ENCODE measurements at regions not wholly inside any gene's neighbourhood (a gene's known extent, or its start where the extent isn't known, plus 50 kb on each side); places are given as distances from the start of the nearest gene placed in this dataset.

GRCh38 chr2:65545837-65546805, 113.7 kb upstream of the SPRED2 start:
- Mint-ChIP-seq H3K36me3 (ENCODE audit: low read depth) (no peaks in the 10 kb centered on the region), H3K27me3 (ENCODE audit: low read depth) (peaks cover 9% of the 10 kb centered on the region), H3K9me3 (no peaks in the 10 kb centered on the region), H3K4me1 (peaks cover 6% of the 10 kb centered on the region), H3K27ac (no peak overlapping the region), H3K4me3 (no peak overlapping the region)
- TF ChIP-seq, protein P1, sequence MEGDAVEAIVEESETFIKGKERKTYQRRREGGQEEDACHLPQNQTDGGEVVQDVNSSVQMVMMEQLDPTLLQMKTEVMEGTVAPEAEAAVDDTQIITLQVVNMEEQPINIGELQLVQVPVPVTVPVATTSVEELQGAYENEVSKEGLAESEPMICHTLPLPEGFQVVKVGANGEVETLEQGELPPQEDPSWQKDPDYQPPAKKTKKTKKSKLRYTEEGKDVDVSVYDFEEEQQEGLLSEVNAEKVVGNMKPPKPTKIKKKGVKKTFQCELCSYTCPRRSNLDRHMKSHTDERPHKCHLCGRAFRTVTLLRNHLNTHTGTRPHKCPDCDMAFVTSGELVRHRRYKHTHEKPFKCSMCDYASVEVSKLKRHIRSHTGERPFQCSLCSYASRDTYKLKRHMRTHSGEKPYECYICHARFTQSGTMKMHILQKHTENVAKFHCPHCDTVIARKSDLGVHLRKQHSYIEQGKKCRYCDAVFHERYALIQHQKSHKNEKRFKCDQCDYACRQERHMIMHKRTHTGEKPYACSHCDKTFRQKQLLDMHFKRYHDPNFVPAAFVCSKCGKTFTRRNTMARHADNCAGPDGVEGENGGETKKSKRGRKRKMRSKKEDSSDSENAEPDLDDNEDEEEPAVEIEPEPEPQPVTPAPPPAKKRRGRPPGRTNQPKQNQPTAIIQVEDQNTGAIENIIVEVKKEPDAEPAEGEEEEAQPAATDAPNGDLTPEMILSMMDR (IDR thresholded peaks at IDR 0.05; ENCODE audit: unreplicated experiment in 3 of 3): no peak

GRCh38 chr2:65541773-65542172, 109.4 kb upstream of the SPRED2 start:
- H3K27me3 Mint-ChIP-seq (ENCODE audit: low read depth): peaks cover 16% of the 10 kb centered on the region
- no peaks in the 10 kb centered on the region for H3K36me3 Mint-ChIP-seq (ENCODE audit: low read depth)
- peaks cover 6% of the 10 kb centered on the region for H3K4me1 Mint-ChIP-seq
- no peak overlapping the region for H3K27ac Mint-ChIP-seq
- no peaks in the 10 kb centered on the region for H3K9me3 Mint-ChIP-seq
- TF ChIP-seq, protein P1 (IDR thresholded peaks at IDR 0.05; ENCODE audit: unreplicated experiment in 3 of 3): no peak
- H3K4me3 Mint-ChIP-seq: no peak overlapping the region

DNA sequence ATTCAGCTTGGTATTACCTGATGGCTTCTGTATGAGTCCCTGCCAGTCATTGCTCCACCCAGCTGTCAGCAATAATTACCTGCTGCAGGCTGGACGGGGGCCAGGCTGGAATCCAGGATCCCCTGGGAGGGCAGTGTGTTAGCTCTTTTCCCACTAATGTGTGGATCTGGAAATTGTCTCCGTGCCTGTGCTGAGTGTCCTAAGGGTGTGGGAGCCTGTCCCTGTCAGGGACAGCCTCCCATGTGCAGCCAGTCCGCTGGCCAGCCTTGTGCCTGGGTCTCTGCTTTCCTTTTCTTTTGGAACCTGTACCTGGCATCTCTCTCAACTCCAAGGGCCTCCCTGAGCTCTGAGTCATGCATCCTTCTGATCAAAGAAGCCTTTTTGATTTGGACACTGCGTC, 107.2 kb upstream of the SPRED2 start:
- no peak overlapping the region for H3K4me3 Mint-ChIP-seq
- TF ChIP-seq, protein P1 (IDR thresholded peaks at IDR 0.05; ENCODE audit: unreplicated experiment in 3 of 3): no peak
- no peaks in the 10 kb centered on the region for H3K36me3 Mint-ChIP-seq (ENCODE audit: low read depth)
- H3K27ac Mint-ChIP-seq: no peak overlapping the region
- H3K27me3 Mint-ChIP-seq (ENCODE audit: low read depth): peaks cover 19% of the 10 kb centered on the region
- H3K9me3 Mint-ChIP-seq: no peaks in the 10 kb centered on the region
- H3K4me1 Mint-ChIP-seq: no peaks in the 10 kb centered on the region

GRCh38 chr2:65537651-65538385, 105.4 kb upstream of the SPRED2 start:
- Mint-ChIP-seq H3K36me3 (ENCODE audit: low read depth) (no peaks in the 10 kb centered on the region), H3K9me3 (no peaks in the 10 kb centered on the region), H3K27me3 (ENCODE audit: low read depth) (peaks cover 10% of the 10 kb centered on the region), H3K27ac (no peak overlapping the region), H3K4me1 (no peaks in the 10 kb centered on the region), H3K4me3 (no peak overlapping the region)
- TF ChIP-seq, protein P1 (IDR thresholded peaks at IDR 0.05; ENCODE audit: unreplicated experiment in 3 of 3): no peak

DNA sequence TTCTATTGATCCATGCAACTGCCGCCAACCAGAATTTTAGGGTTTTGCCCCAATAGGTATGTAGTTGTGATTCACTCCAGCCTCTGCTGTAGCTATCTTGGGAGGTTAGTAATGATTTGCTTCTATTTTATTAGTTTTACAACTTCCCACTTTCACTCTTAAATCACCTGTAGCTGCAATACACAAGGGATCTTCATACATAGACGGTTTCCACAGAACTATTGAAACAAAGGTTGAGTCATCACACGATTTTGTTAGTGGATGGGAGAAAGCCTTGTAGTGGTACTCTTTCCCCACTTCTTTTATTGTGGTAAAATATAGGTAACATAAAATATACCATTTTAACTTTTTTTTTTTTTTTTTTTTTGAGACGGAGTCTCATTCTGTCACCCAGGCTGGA, 104.2 kb upstream of the SPRED2 start:
- Mint-ChIP-seq H3K4me3 (no peak overlapping the region), H3K27me3 (ENCODE audit: low read depth) (peaks cover 17% of the 10 kb centered on the region), H3K36me3 (ENCODE audit: low read depth) (no peaks in the 10 kb centered on the region), H3K9me3 (no peaks in the 10 kb centered on the region), H3K4me1 (no peaks in the 10 kb centered on the region), H3K27ac (no peak overlapping the region)
- TF ChIP-seq, protein P1 (IDR thresholded peaks at IDR 0.05; ENCODE audit: unreplicated experiment in 3 of 3): no peak

Measured in nephron (organoid).